HG03196 (cell line): ENCODE measurements at regions not wholly inside any gene's neighbourhood (a gene's known extent, or its start where the extent isn't known, plus 50 kb on each side); places are given as distances from the start of the nearest gene placed in this dataset.
"Not testable (repeated sequence)": the region's sequence is repeated elsewhere in the genome, so short reads cannot be mapped to it uniquely, and the experiment has no call there.

ENCODE experiments used
- ATAC-seq: cut with Tn5 transposase; IDR thresholded peaks from one replicate; pipeline ENCODE4 v1.9.1; 2021; ENCODE audit not compliant: unreplicated experiment

DNA sequence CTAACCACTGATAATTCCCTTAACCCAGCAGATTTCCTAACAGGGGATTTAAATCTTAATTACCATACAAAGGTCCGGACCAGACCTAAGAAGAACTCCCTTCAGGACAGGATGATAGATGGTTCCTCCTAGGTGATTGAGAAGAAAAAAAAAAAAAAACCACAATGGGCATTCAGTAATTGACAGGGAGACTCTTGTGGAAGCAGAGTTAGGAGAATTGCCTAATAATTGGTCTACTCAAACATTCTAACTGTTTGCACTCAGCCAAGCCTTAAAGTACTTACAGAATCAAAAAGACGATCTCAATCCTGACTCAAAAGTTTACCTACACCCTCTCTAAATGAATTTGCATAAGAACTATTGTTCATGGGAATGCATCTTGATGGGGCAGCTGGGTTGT lies 844.7 kb upstream of the ACVR2A start:
- ATAC-seq: not testable (repeated sequence)

DNA sequence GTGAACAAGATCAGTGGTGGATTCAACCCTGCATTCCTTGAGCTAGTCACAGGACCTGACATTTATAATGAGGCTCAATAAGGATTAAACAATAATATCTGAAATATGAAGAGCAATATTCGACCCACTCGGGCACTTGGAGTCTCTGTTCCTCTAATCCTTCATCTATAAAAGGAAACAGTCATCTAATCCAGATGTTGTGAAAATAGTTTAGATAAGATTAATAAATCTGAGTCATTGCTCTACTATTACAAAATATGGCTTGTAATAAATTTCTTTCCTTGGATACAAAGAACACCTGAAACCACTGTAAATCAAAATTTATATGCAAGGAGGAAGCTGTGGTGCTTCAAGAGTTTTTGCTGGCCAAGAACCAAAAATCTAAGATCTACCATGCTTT lies 846.9 kb upstream of the ACVR2A start:
- no peak for ATAC-seq

DNA sequence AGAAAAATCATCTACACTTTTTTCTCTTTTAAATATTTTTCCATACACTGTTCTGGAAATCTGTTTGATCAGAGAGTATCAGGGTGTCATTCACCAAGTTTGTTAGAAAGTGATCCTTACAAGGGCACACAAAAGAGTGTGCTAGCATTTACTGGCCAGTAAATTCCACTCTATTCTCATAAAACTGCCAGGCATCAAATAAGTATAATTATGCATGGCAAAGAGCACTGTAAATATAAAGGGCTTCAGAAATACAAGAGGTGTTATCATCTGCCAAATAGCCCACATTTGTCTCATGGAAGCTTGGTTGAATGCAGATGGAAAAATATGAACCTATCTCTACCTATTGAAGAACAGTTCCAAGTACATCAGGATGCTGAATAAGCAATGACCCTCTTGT lies 847.3 kb upstream of the ACVR2A start:
- ATAC-seq: no peak

DNA sequence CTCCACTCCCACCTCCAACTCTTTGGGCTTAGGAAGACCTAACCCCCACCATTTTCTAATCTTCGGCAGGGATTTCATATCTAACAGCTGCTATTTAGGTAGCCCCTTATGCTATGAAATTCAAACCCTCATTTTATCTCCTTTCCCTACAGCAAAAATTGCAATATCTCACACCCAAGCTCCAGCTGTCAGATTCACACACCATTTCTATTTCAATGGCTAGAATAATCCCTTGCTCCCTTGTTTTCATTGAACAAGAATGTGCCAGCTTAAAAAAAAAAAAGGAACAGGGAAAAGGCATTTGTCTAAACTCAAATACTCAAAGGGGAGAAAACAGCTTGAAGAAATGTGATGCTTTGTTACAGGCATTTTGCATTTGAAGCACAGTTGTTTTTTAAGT lies 850.6 kb upstream of the ACVR2A start:
- ATAC-seq: no peak

DNA sequence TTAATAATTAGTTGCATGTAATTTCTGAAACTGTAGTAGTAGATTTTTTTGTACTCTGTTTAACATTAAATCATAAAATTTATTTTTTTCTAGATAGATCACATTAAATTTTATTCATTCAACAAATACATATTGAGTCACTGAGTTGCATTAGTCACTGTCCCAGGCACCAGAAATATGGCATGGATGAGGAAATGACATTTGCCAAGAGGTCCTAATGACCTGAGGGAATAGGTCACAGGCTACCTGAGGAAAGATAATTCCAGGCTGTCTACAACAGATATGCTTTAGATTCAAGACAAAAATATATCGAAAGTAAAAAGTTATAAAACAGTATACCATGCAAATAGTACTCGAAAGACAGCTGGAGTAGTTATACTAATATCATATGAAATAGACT lies 852.4 kb upstream of the ACVR2A start:
- no peak for ATAC-seq

DNA sequence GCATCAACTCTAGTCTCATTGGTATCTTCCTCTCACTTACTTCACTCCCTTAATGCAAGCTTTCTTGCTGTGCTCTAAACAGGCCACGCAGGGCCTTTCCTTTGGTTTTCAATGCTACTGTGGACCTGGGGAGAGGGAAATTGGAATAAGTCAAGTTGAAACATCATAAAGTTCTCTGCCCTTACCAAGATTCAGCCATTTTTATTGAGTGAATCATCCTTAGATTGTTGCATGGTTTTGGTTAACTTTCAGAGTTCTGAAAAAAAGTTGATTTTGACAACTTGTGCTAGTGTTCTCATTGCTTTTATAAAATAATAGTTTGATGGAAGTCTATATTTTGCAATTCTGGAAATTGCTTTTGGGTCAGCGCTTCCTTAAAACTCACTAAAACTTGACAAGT lies 852.8 kb upstream of the ACVR2A start:
- no peak for ATAC-seq

DNA sequence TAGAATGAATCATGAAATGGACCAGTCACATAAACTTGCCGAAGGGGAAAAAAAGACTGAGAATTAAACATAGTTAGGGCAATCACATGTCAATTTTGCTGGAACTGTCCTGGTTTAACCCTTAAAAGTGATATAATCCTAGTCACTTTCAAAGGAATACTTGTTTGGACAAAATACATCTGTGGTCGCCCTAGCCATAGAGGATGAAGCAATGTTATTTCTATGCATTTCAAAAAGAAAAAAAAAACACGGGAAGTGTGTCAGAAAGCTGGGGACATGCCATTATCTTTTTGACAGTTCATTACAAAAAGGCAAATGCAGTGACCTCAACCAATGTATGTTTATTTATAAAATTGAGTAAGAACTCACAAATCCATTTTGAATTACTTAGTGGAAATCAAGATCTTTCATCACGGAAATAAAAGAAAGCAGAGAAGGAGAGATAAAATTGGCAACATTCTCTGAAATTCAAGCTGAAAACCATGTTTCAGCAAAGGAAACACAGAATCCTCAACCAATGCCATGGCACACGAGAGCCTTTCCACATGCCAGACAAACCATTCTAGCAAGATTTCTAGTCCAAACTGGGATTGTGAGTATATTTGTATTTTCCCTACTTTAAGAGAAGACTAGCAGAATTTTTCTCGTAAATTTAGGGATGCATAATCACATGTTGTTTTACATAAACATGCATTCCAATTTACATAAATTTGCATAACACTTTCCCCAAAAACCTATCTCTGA lies 854.3 kb upstream of the ACVR2A start:
- ATAC-seq: no peak

DNA sequence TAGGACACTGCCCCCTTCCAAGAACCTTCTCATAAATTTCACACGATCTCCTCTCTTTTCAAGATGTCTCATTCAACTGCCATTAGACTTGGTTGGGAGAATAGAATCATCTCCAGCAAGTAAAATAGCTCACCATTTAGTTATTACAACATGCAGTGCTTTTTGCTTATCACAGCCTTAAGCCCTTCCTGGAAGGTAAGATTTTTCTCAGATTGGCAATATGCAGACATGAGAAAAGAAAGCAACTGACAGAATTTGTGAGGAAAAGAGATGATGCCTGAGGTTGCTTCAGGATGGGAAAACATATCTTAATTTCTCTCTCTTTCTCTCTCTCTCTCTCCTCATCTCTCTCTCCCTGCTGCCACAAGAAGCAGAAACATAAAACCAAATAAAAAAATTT lies 855.1 kb upstream of the ACVR2A start:
- no peak for ATAC-seq

DNA sequence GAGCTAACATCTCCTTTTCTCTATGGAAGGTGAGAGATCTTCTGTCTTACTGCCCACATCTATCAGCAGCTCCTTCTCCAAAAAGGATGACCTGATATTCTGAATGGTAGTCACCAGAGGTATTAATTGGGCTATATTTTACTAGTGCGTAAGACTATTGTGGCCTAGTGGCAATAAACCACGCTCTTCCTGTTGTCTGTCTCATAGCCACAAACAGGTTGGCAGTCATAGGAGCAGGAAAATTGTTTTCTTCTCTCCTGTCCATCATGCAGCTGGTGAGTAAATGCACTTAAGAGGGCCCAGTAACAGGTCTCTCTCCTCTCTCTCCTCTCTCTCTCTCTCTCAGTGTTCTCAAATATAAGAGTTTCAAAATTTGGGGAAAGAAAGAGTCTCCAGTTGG lies 856.8 kb upstream of the ACVR2A start:
- ATAC-seq: no peak

DNA sequence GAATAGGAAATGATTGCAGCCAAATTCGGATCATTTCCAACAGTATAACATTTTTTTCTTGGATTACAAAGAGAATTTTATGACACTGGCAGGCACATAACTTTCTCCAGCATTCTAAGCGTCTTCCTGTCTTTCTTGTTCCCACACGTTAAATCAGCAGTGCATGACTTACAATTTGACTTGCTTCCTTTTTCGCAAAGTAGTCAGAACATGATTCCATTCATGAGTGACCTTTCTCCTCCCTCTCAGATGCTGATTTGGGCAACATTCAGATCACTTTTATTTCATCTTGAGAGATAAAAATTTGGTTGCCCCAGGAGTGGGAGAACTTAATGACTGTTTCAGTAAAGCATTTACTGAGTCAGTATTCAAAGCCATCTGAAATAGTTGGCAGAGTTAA lies 858.7 kb upstream of the ACVR2A start:
- ATAC-seq: peak; percentile 53

DNA sequence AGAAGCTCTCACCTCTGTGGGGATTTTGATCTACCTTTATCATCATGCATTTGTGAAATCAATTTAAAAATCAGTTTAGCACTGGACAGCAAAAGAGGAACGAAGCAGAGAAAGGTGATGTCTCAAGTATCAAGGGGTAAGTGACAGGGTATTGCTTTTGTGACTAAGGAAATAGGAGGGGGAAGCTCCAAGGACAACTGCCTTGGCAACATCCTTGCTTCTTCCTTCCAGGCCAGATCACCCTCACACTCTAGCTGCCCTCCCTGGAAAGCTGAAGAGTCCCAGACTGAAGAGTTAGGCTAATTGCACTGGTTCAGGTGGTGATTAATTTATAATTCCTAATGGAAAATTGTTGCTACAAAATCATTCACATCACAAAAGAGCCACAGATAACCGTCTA lies 859.1 kb upstream of the ACVR2A start:
- peak; percentile 8 for ATAC-seq

DNA sequence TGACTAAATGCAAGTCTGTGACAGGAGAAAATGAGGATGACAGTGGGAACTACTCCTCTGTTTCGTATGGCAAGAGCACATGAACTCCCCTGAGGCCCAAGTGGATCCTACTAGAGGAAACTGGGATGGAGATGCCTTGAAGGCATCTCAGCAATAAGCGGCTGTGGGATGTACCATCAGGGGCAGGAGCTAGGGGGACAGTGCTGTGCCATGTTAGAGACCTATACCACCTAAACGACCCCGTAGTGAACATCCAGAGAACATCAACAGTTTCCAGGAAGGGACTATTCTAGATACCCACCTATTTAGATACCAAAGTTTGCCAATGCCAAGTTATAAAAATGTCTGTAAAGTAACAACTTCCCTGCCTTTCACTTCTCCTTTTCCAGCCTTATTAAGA lies 860.8 kb upstream of the ACVR2A start:
- no peak for ATAC-seq

DNA sequence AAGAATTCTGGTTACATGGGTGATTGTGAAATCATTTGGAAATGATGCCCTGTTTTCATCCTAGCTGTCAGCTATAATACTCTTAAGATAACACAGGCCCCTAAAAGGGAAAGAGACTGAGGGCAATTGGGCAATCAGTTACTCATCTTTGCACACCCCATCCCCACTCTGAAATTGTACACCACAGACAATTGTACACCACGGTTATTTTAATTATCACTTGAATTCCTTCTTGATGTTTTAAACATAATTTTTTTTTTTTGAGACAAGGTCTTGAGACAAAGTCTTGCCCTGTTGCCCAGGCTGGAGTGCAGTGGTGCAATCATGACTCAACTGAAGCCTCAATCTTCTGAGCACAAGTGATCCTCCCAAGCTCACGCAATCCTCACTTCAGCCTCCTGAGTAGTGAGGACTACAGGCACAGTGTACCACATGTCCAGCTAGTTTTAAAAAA lies 862.4 kb upstream of the ACVR2A start:
- ATAC-seq: no peak

DNA sequence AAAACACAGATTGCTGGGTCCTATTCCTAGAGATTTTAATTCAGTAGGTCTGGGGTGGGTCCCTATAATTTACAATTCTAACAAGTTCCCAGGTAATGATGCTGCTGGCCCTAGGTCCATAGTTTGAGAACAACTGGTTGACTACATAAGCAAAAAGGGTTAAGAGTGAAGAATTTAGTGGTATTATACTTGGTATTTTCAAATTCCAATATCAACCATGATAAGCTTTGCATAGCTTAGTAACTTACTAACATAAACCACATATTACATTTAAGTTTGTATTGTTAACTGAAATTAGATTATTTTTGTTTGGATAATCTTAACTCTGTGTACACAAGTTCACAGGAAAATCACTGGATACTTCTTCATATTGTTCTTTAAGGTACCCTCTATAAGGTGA lies 862.9 kb upstream of the ACVR2A start:
- ATAC-seq: no peak

DNA sequence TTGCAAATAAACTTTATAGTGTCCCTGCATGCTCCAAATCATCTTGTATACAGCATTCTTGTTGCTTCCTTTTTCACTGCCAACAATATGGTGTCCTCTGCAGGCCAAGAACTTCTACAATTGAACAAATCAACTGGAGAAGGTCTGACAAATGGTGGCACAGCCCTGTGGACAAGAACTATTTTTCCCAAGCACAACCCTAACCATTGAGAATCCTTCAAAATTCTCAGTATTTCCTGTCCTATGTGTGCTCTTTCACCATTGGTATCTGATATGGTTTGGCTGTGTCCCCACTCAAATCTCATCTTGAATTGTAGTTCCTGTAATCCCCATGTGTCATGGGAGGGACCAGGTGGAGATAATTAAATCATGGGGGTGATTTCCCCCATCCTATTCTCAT lies 865.1 kb upstream of the ACVR2A start:
- no peak for ATAC-seq

DNA sequence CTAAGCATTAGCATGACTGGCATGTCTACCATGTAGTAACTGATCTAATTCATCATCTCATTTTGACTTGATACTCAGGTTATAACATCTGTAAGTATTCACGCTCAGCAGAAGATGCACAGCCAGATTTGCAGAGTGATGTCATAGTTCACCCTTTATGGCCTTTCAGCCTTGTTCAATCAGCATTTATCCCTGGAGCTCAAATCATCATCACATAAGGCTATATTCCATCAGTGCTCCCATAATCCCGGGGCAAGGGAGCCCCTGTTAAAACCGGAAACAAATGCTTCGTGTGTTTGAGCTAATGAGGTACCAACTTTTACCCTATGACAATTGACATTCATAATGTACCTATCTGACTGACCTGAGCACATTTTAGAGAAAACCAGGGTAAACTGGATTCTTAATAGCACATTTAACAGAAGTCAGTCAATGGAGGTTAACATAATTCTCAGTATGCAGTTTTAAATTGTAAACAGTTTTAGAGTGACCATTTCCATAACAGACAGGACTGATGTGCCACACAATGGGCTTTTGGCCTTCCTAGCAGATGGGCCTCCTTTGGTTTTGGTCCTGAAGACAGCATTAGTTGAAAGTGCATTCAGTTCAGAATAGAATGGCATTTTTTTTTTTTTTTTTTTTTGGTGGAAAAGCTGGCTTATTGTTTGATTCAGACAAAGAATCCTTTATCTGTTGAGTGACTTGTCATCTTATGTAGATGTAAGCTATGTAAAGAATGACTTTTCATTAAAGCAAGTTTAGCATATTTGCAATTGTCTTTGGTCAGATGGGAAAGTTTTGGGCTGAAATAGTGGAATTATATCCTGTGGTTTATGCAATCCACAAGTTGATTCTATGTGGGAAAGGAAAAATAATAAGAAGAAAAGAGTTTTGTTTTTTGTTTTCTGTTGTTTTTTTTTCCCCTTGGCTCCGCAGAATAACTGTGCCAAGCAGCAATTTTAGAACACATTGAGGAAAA lies 866.0 kb upstream of the ACVR2A start:
- no peak for ATAC-seq

DNA sequence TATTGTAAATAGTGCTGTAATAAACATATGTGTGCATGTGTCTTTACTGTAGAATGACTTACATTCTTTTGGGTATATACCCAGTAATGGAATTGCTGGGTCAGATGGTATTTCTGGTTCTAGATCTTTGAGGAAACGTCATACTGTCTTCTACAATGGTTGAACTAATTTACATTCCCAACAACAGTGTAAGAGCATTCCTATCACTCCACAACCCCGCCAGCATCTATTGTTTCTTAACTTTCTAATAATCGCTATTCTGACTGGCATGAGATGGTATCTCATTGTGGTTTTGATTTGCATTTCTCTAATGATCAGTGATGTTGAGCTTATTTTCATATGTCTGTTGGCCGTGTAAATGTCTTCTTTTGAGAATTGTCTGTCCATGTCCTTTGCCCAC lies 873.8 kb upstream of the ACVR2A start:
- not testable (repeated sequence) for ATAC-seq

DNA sequence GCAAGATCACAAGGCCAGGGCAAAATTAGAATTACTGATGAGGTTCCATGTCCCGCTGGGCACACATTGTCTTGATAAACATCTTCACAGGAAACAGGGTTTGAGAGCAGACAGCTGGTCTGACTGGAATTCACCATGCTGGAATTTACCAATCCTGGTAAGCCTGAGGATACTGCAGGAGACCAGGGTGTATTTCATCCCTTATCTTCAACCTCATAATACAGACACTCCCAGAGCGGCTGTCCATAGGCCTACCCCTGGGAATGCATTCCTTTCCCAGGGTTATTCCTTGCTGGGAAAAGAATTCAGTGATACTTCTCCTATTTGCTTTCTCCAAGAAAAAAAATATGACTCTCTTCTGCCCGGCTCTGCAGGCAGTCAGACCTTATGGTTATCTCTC lies 875.1 kb upstream of the ACVR2A start:
- ATAC-seq: not testable (repeated sequence)

DNA sequence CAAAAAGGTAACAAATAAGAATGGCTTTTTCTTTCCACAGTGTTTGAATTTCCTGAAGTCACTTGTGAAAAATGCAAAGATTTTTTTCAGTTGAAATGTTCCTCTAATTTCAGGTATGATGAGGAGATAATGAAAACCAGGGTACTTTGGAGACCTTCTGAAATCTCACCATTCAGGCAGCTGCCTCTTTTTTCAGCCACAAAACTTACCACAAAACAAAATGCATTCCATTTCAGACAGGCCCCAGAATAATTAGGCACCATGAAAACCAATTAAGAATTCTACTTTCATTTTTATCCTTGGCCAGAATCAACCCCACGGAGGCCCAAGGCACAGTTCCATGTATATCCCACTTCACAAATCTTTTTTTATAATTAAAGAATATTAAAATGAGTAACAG lies 880.3 kb upstream of the ACVR2A start:
- no peak for ATAC-seq

DNA sequence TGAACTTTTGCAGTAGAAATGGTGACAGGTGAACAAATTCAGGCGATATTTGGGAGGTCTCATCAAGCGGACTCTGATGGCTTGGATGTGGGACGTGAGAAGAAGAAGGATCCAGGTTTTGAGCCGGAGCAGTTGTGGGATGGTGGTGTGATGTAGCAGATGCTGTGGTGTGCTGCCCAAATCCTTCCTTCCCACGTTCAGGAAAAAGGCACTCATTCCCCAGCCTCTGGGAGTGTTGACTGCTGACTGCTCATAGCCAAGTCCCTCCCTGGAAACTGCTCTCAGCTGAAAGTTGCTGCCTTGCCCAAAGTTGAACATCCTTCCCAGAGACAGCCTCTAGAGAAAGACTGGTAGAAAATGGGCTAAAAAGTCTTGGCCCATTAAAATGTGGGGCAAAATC lies 890.3 kb upstream of the ACVR2A start:
- no peak for ATAC-seq

DNA sequence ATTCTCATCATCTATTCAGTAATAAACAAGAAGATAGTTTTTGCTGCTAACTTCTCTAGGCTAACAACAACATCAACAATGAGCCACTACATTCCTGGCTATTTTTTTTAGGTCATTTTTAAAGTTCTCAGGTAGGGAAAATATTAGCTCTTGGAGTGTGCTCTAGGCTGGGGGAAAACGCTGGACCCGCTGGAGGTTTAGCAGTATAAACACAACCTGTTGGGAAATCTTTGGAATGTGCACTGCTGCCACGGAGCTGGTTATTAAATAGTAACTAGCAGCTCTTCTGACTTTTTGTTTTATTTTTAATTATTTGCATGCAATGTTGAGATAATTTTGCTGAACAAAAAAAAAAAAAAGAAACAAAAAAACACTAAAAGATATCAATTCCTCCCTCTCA lies 892.1 kb upstream of the ACVR2A start:
- no peak for ATAC-seq

DNA sequence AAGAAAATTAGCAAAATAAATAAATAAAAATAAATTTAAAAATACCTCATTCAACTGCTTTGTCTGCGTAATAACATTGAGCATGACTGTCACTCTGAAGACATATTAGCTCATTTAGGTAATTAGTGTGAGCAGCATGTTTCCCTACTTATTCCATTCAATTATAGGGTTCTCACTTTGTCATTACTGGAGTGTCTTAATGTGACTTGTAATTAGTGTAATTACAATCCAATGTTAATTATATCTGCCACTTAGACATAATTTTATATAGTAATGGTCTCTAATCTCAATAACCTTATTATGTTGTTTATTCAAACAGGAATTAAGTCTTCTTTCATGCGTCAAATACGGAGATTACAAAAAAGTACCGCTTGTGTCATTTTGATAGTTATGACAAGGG lies 893.9 kb upstream of the ACVR2A start:
- ATAC-seq: no peak
